Ishikawa (cell line): ENCODE measurements at regions not wholly inside any gene's neighbourhood (a gene's known extent, or its start where the extent isn't known, plus 50 kb on each side); places are given as distances from the start of the nearest gene placed in this dataset.
"Not testable (repeated sequence)": the region's sequence is repeated elsewhere in the genome, so short reads cannot be mapped to it uniquely, and the experiment has no call there.

Experiments used
- EP300 ChIP-seq: IDR thresholded peaks from 2 replicates; pipeline ENCODE4 v1.6.1; 2012; ENCODE audit warnings: borderline replicate concordance
- REST ChIP-seq: IDR thresholded peaks from 2 replicates; pipeline ENCODE4 v1.6.1; 2012; ENCODE audit warnings: low read depth, mild to moderate bottlenecking
- TCF12 ChIP-seq: IDR thresholded peaks from 2 replicates; pipeline ENCODE4 v1.6.1; 2012; ENCODE audit warnings: low read depth
- TEAD4 ChIP-seq: IDR thresholded peaks from 2 replicates; pipeline ENCODE4 v1.6.1; 2012
- YY1 ChIP-seq: IDR thresholded peaks from 2 replicates; pipeline ENCODE4 v1.6.1; 2012; ENCODE audit warnings: low read depth

DNA sequence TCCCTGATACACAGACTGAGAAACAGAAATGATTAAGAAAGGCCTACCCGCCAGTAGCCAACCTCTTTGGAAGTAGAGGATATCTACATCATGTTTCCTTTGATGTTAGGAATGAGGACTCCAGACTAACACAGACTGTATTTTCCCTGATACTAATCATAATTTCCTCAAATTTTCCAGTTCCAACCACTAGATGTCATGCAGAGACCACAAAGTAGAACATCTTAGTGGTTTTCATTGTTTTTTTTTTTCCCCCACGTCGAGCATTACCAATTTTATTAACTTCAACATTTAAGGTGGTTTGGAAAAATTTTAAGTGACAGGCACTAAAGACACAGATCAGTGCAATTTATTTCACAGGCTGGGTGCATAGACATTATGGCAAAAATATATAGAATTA lies 303.6 kb downstream of the ANKRD30BL start:
- not testable (repeated sequence) for TF ChIP-seq REST, TCF12, TEAD4, YY1, EP300
